SK-N-SH treated with all-trans-retinoic acid at 6 μM for 48 hours (cell line): ENCODE measurements at regions not wholly inside any gene's neighbourhood (a gene's known extent, or its start where the extent isn't known, plus 50 kb on each side); places are given as distances from the start of the nearest gene placed in this dataset.

ENCODE experiments used
- ATAC-seq: fragments of 200-7000 bp; cut with Tn5 transposase; 3 replicates; pipeline ENCODE4 v1.9.1; 2020; ENCODE audit warnings: mild to moderate bottlenecking, moderate library complexity
- ARNTL ChIP-seq: fragments of 450-650 bp; formaldehyde crosslinking; IDR thresholded peaks from 2 replicates; pipeline ENCODE4 v1.5.0; 2020; ENCODE audit warnings: low read depth, mild to moderate bottlenecking, moderate library complexity, borderline replicate concordance
- BACH2 ChIP-seq: fragments of 250-450 bp; sonication (Bioruptor Pico); IDR thresholded peaks from 2 replicates; pipeline ENCODE4 v1.9.0; 2021; ENCODE audit warnings: mild to moderate bottlenecking, borderline replicate concordance
- ESRRG ChIP-seq: fragments of 250-450 bp; sonication (Bioruptor Pico); IDR thresholded peaks from 2 replicates; pipeline ENCODE4 v1.6.1; 2021; ENCODE audit warnings: mild to moderate bottlenecking
- GLIS3 ChIP-seq: fragments of 250-450 bp; sonication (Bioruptor Pico); IDR thresholded peaks from 2 replicates; pipeline ENCODE4 v1.5.0; 2020; ENCODE audit warnings: mild to moderate bottlenecking, moderate library complexity
- OSR1 ChIP-seq: fragments of 250-450 bp; sonication (Bioruptor Pico); IDR thresholded peaks from 2 replicates; pipeline ENCODE4 v1.8.0; 2022; ENCODE audit warnings: moderate library complexity, mild to moderate bottlenecking, inconsistent platforms
- PPARA ChIP-seq: fragments of 250-450 bp; sonication (Bioruptor Pico); IDR thresholded peaks from 2 replicates; pipeline ENCODE4 v1.5.0; 2020; ENCODE audit warnings: mild to moderate bottlenecking, borderline replicate concordance
- SNAI2 ChIP-seq: fragments of 250-450 bp; sonication (Bioruptor Pico); IDR thresholded peaks from 2 replicates; pipeline ENCODE4 v1.5.0; 2020; ENCODE audit warnings: mild to moderate bottlenecking, moderate library complexity
- TCF4 ChIP-seq: fragments of 250-450 bp; sonication (Bioruptor Pico); IDR thresholded peaks from 2 replicates; pipeline ENCODE4 v1.8.0; 2021; ENCODE audit warnings: mild to moderate bottlenecking, moderate library complexity, borderline replicate concordance
- TOX ChIP-seq: fragments of 250-450 bp; sonication (Bioruptor Pico); IDR thresholded peaks from 2 replicates; pipeline ENCODE4 v1.8.0; 2021; ENCODE audit warnings: mild to moderate bottlenecking, moderate library complexity, borderline replicate concordance
- ZC3H10 ChIP-seq: fragments of 250-450 bp; sonication (Bioruptor Pico); IDR thresholded peaks from 2 replicates; pipeline ENCODE4 v1.5.1; 2021; ENCODE audit warnings: mild to moderate bottlenecking, moderate library complexity
- ZFP3 ChIP-seq: fragments of 250-450 bp; sonication (Bioruptor Pico); IDR thresholded peaks from 2 replicates; pipeline ENCODE4 v1.5.0; 2020; ENCODE audit warnings: mild to moderate bottlenecking, moderate library complexity
- ZNF565 ChIP-seq: fragments of 450-650 bp; formaldehyde crosslinking; conservative IDR thresholded peaks from 2 replicates; pipeline ENCODE4 v1.5.0; 2020; ENCODE audit warnings: low read depth, mild to moderate bottlenecking, moderate library complexity
- ZNF70 ChIP-seq: fragments of 450-650 bp; formaldehyde crosslinking; IDR thresholded peaks from 2 replicates; pipeline ENCODE4 v1.5.0; 2020; ENCODE audit warnings: mild to moderate bottlenecking, moderate library complexity
- ZNF8 ChIP-seq: fragments of 450-650 bp; formaldehyde crosslinking; IDR thresholded peaks from 2 replicates; pipeline ENCODE4 v1.5.0; 2020; ENCODE audit warnings: mild to moderate bottlenecking, moderate library complexity
- TF ChIP-seq, protein P1 (sequence below): fragments of 250-450 bp; sonication (Bioruptor Pico); IDR thresholded peaks from 2 replicates; pipeline ENCODE4 v1.8.0; 2021; ENCODE audit warnings: low read depth, mild to moderate bottlenecking, moderate library complexity, borderline replicate concordance
- TF ChIP-seq, protein P2 (sequence below): fragments of 250-450 bp; sonication (Bioruptor Pico); IDR thresholded peaks from 2 replicates; pipeline ENCODE4 v1.5.1; 2020; ENCODE audit warnings: low read depth, mild to moderate bottlenecking, moderate library complexity
- TF ChIP-seq, protein P3 (sequence below): fragments of 250-450 bp; sonication (Bioruptor Pico); IDR thresholded peaks from 2 replicates; pipeline ENCODE4 v1.8.0; 2020; ENCODE audit warnings: mild to moderate bottlenecking, moderate library complexity, borderline replicate concordance

DNA sequence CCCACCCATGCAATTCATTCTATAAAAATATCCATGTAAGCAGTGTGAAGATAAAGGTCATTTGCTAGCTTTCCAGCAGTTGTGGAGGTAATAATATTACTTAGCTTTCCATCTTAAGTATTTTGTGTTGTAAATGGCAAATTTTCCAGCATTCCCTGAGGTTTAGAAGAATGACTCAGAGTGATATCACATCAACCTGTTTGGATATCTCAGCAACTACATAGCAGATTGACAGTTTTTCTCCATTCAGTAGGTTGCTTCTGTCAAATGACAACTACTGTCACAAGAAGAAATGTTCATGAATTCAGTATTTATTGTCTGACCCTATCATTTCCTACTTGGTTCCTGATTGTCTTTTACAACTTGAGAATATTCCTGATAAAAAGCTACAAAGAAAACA is 434.9 kb upstream of the GALNTL6 start:
- TF ChIP-seq GLIS3 (CRISPR knock-in tag) (no peak), PPARA (CRISPR knock-in tag) (no peak), ZNF8 (no peak), ZC3H10 (CRISPR knock-in tag) (no peak), SNAI2 (CRISPR knock-in tag) (no peak)
- TF ChIP-seq, protein P1, sequence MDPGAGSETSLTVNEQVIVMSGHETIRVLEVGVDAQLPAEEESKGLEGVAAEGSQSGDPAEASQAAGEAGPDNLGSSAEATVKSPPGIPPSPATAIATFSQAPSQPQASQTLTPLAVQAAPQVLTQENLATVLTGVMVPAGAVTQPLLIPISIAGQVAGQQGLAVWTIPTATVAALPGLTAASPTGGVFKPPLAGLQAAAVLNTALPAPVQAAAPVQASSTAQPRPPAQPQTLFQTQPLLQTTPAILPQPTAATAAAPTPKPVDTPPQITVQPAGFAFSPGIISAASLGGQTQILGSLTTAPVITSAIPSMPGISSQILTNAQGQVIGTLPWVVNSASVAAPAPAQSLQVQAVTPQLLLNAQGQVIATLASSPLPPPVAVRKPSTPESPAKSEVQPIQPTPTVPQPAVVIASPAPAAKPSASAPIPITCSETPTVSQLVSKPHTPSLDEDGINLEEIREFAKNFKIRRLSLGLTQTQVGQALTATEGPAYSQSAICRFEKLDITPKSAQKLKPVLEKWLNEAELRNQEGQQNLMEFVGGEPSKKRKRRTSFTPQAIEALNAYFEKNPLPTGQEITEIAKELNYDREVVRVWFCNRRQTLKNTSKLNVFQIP (CRISPR knock-in tag) = no peak
- TF ChIP-seq, protein P2, sequence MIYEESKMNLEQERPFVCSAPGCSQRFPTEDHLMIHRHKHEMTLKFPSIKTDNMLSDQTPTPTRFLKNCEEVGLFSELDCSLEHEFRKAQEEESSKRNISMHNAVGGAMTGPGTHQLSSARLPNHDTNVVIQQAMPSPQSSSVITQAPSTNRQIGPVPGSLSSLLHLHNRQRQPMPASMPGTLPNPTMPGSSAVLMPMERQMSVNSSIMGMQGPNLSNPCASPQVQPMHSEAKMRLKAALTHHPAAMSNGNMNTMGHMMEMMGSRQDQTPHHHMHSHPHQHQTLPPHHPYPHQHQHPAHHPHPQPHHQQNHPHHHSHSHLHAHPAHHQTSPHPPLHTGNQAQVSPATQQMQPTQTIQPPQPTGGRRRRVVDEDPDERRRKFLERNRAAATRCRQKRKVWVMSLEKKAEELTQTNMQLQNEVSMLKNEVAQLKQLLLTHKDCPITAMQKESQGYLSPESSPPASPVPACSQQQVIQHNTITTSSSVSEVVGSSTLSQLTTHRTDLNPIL (CRISPR knock-in tag) = no peak
- no peak for ATAC-seq

DNA sequence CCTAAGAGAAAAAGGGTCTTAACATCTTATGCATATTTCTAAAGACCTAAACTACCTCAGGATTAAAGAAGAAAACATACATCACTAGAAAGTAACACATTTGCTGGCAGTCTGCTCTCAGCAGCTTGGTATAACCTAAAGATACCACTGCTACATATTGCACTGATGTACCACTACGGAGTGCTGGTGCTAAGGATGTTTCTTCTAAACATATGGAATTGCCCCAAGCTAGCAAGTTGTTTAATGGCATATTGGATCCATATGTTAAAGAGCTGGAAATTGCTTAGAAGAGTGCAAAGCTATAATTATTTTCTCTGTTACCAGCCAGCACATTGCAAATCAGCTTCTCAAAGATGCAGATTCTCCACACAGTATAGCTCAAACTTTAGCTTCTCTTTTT is 436.5 kb upstream of the GALNTL6 start:
- TF ChIP-seq, protein P3, sequence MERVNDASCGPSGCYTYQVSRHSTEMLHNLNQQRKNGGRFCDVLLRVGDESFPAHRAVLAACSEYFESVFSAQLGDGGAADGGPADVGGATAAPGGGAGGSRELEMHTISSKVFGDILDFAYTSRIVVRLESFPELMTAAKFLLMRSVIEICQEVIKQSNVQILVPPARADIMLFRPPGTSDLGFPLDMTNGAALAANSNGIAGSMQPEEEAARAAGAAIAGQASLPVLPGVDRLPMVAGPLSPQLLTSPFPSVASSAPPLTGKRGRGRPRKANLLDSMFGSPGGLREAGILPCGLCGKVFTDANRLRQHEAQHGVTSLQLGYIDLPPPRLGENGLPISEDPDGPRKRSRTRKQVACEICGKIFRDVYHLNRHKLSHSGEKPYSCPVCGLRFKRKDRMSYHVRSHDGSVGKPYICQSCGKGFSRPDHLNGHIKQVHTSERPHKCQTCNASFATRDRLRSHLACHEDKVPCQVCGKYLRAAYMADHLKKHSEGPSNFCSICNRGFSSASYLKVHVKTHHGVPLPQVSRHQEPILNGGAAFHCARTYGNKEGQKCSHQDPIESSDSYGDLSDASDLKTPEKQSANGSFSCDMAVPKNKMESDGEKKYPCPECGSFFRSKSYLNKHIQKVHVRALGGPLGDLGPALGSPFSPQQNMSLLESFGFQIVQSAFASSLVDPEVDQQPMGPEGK (CRISPR knock-in tag) = no peak
- TF ChIP-seq PPARA (CRISPR knock-in tag) = no peak
- no peak for TF ChIP-seq ZNF70 (CRISPR knock-in tag)
- TF ChIP-seq TCF4 (CRISPR knock-in tag) = no peak
- no peak for TF ChIP-seq BACH2 (CRISPR knock-in tag)
- no peak for ATAC-seq

DNA sequence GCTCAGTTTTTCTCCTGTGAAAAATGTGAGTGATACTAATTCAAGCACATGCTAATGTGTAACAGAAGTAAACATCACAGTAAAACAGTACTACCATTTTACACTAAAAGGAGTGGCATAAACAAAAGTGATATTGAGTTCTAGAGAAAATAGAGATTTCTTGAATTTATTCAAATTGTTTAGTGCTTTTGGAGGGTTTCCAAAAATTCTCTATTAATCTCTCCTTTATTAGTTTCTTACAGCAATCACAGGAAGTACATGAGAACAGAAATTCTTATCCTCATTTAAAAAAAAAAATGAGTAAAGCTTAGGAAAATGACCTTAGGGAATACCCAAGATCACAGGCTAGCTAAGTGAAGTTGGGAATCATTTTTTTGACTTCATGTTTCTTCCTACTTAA is 459.7 kb upstream of the GALNTL6 start:
- no peak for ATAC-seq
- no peak for TF ChIP-seq ZFP3 (CRISPR knock-in tag)
- TF ChIP-seq ZC3H10 (CRISPR knock-in tag) = no peak
- no peak for TF ChIP-seq SNAI2 (CRISPR knock-in tag)
- TF ChIP-seq ZNF565 (CRISPR knock-in tag) = no peak
- no peak for TF ChIP-seq TOX
- no peak for TF ChIP-seq ZNF8
- TF ChIP-seq PPARA (CRISPR knock-in tag) = no peak
- no peak for TF ChIP-seq OSR1 (CRISPR knock-in tag)

DNA sequence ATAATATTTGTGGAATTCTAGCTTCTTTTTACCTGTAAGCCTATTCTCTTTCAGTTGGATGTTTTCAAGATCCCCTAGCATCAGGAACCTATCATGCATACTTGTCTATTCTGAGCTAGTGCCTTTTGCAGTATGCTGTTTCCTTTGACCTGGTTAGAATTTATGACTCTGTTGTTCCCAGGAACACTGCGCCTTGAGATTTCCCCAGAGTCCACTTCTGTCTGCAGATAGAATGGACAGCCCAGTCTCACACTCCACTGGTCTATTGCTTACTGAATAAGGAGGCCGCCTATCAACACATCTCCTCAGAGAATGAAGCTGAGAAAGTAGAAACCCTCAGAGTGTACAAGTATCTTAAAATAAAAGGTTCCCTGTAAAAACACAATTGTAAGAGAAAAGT is 465.1 kb upstream of the GALNTL6 start:
- TF ChIP-seq OSR1 (CRISPR knock-in tag) (no peak), ZNF8 (no peak)
- TF ChIP-seq, protein P1 (CRISPR knock-in tag) = no peak

DNA sequence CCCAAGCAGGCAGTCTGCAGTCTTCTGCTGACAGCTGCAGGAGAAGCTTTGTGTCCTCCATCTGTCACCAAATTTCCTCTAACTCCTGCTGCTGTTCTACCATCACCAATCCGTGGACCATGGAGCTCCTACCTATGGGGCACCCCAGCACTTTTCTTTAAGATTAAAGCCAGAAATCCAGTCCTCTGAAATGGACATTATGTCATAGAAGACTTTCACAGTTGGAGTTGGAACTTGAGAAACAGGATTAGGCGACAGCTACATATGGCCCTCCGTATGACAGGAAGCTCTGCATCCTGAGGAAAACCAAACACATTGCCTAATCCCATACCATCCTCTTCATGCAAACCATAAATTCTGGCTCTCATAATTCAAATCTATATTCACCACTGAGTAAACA is 470.6 kb upstream of the GALNTL6 start:
- no peak for TF ChIP-seq TCF4 (CRISPR knock-in tag)
- TF ChIP-seq ARNTL (CRISPR knock-in tag) = no peak
- TF ChIP-seq TOX = no peak
- TF ChIP-seq ESRRG (CRISPR knock-in tag) = no peak
- TF ChIP-seq, protein P2 (CRISPR knock-in tag) = no peak
- TF ChIP-seq, protein P1 (CRISPR knock-in tag) = no peak
- no peak for TF ChIP-seq ZNF70 (CRISPR knock-in tag)
- no peak for TF ChIP-seq ZNF565 (CRISPR knock-in tag)
- TF ChIP-seq GLIS3 (CRISPR knock-in tag) = no peak
- ATAC-seq = no peak

More for the DNA sequence above, 465.1 kb upstream of the GALNTL6 start:
- no peak for ATAC-seq
